GM21390 (cell line): ENCODE measurements at regions not wholly inside any gene's neighbourhood (a gene's known extent, or its start where the extent isn't known, plus 50 kb on each side); places are given as distances from the start of the nearest gene placed in this dataset.
"Not testable (repeated sequence)": the region's sequence is repeated elsewhere in the genome, so short reads cannot be mapped to it uniquely, and the experiment has no call there.

ENCODE experiments used
- ATAC-seq: cut with Tn5 transposase; IDR thresholded peaks from one replicate; pipeline ENCODE4 v1.9.1; 2021; ENCODE audit not compliant: unreplicated experiment

- ATAC-seq = no peak
Observed at GRCh38 chr5:152607401-152608160, 202.5 kb upstream of the NMUR2 start.

- no peak for ATAC-seq
Observed at GRCh38 chr5:152608458-152608857, 203.4 kb upstream of the NMUR2 start.

- no peak for ATAC-seq
Observed at GRCh38 chr5:152619756-152620155, 214.7 kb upstream of the NMUR2 start.

GRCh38 chr5:152622628-152623027 lies 217.5 kb upstream of the NMUR2 start:
- no peak for ATAC-seq

DNA sequence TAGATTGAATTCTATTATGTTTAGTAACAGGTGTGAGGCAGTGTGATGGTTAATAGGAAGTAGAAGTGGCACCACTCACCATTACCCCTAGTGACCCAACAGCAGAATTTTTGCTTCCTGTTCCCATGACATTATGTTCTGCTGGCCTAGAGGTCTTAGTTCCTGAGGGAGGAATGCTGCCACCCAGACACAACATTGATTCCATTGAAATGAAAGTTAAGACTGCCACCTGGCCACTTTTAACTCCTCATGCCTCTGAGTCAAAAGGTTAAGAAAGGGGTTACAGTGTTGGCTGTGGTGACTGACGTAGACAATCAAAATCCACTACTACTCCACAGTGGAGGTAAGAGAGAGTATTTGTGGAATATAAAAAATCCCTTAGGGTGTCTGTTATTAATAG lies 218.9 kb upstream of the NMUR2 start:
- ATAC-seq = no peak

- ATAC-seq = no peak
Observed at GRCh38 chr5:152625696-152626095, 220.6 kb upstream of the NMUR2 start.

DNA sequence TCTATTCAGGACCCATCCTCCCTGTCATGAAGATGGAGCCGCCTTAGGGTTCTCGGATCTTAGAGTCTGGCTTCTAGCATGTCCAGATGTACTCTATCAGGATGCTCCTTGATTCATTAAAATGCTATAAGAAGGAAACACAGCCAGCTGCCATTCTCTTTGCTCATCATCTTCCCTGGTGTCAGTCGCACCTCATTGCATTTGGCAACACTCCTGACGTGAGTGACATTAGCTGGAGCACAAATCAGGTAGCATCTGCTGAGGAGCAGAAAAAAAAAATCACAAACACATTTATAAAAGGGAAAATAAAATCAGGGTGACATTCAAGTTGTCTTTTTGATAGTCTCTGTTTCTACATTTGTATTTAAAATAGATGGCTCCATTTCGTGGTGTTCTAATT lies 226.1 kb upstream of the NMUR2 start:
- ATAC-seq = no peak

GRCh38 chr5:152632360-152632759 lies 227.3 kb upstream of the NMUR2 start:
- ATAC-seq = no peak

DNA sequence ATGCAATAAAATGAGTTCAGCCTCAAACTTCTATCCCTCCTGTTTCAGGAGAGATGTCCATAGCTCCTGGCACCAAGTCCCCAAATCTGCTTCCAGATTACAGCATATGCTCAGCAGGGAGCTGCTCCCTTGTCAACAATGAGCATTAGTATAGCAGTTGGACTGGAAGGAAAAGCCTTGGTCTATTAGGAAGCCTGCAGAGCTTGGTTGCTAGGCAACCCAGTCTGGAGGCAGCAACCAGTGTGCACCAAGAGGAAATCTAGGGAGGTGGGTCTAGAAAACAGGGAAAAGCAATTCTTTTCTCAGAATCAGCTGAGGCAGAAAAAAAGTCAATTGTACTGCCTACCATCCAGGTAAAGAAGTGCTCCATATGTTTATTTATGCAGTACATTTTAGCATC lies 229.5 kb upstream of the NMUR2 start:
- ATAC-seq = no peak

DNA sequence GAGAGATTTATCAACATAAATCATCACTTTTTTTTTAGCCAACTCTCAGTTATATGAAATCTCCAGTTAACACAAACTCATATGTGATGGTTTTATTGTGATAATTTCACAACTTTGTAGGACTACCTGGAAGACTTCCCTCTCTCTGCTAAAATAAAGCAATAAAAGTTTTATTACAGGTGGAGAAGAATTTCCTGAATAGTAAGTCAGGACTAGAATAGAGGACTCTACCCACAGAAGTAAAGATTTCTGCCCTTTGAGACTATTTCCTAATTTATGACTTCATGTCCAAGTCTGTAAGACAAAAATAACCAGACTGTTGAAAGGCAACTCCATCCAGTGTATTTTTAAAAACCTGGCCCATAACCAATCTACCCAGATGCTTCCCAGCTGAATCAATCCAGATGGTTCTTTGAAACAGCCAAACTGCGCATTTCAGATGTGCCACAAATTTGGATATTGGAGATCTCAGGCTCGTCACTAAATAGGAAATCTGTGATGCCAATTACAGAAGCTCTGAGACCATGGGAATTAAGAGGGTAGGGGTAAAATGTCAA lies 234.0 kb upstream of the NMUR2 start:
- no peak for ATAC-seq

DNA sequence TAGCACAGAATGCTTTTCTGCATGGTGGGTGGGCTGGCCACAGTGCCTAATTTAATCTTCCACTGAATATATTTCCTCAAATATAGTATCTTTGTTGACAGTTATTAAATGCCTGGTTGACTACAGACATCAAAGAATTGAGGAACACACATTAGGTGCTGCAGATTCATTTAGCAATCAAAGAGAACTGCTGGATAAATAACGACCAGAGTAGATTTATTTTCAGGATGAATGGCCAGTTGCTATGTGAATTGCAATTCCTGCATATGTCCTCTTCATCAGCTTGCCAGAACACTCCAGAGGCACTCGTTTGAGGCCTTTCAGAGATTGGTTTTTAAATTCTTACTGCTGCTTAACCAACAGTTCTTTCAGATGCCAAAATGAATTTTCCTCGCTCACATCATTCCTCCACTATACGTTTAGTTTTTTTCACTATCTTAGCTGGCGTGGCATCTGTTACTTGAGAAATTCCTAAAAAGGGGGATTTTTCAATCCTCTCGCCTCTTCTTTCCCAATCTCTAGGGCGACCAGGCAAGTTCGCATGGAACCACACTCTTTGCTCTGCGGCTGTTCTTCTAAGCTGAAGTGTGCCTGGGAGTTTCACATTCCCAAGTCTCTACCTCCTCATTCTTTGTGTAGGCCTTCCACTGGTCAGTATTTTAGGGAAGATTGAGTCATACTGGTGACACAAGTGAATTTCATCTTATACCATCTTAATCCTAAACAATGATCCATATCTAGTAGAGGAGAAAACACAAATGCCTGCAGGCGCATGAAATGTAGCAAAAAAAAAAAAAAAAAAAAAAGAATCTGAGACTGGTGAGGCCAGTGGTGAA lies 237.1 kb upstream of the NMUR2 start:
- ATAC-seq = no peak

GRCh38 chr5:152642880-152643279 lies 237.8 kb upstream of the NMUR2 start:
- no peak for ATAC-seq

GRCh38 chr5:152644029-152644728 lies 239.1 kb upstream of the NMUR2 start:
- no peak for ATAC-seq

- ATAC-seq = no peak
Observed at GRCh38 chr5:152649609-152650008, 244.5 kb upstream of the NMUR2 start.

- no peak for ATAC-seq
Observed at GRCh38 chr5:152650413-152650812, 245.3 kb upstream of the NMUR2 start.

DNA sequence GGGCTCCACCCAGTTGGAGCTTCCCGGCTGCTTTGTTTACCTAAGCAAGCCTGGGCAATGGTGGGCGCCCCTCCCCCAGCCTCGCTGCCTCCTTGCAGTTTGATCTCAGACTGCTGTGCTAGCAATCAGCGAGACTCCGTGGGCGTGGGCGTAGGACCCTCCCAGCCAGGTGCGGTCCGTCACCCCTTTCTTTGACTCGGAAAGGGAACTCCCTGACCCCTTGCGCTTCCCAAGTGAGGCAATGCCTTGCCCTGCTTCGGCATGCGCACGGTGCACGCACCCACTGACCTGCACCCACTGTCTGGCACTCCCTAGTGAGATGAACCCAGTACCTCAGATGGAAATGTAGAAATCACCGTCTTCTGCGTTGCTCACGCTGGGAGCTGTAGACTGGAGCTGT lies 254.4 kb upstream of the NMUR2 start:
- not testable (repeated sequence) for ATAC-seq

- no peak for ATAC-seq
Observed at GRCh38 chr5:152673601-152674000, 268.5 kb upstream of the NMUR2 start.

GRCh38 chr5:152674403-152674802 lies 269.3 kb upstream of the NMUR2 start:
- ATAC-seq = no peak

GRCh38 chr5:152676196-152676595 lies 271.1 kb upstream of the NMUR2 start:
- ATAC-seq = no peak

DNA sequence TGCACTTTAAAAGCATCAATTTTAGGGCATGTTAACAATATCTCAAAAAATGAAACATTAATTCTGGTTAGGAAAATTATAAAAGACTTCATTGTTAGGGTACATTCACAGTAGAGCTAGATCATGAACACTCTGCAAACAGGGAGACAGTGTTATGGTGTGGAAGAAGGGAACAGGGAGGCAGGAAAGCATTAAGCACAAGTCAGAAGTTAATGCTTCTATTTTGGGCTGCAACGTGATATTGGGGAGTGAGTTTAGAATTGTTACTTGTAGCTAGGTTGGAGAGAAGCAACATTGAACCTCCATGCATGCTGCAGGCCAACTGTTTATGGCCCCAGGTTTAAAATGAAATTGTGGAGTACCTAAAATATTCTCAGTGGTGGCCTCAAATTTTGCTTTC lies 278.1 kb upstream of the NMUR2 start:
- ATAC-seq = no peak

DNA sequence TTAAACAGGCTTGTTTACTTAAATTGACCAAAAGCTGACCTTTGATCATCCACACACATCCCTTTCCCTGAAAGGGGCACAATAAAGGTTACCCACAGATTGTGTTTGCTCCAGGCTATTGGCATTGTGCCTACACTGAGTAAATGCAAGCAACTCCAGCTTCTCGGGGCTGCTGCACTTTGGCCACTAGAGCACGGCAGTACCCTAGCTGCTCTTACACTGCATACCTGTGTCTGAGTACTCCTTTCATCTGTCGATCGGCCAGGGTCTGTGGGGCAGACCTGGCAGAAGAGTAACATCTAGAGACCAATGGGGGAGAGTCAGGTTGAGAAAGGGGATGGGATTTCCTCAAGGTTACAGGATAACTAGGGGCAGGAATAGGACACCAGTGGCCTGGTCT lies 281.9 kb upstream of the NMUR2 start:
- ATAC-seq = no peak
